GM21717 (cell line): ENCODE measurements at regions not wholly inside any gene's neighbourhood (a gene's known extent, or its start where the extent isn't known, plus 50 kb on each side); places are given as distances from the start of the nearest gene placed in this dataset.

ENCODE experiments used
- ATAC-seq: cut with Tn5 transposase; IDR thresholded peaks from one replicate; pipeline ENCODE4 v1.9.1; 2021; ENCODE audit warnings: mild to moderate bottlenecking, moderate library complexity; ENCODE audit not compliant: unreplicated experiment

DNA sequence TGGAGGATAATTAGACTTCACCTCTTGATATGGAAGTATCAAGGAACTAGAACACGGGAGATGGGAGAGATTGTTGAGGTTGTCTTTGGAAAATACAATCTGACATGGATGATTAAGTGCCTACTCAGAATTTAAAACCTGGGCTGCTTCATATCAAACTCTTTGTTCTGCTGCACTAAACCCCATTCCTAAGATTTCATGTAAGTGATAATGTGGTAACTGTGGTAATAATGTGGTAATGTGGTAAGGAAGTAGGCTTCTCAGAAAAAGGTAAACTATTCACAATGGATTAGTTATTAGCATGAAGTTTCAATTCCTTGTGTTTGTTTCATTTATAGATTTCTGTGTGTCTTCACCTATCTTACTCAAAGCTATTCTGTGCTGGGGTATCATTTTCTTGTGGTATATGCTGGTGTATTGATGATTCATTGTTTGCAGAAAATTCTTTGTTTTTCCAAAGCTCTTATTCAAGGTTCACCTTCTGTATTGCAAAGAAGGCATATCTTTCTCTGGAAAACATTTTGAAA, 129.9 kb upstream of the TAC1 start:
- ATAC-seq, result peak; percentile 63

- no peak for ATAC-seq
Observed at GRCh38 chr7:97620495-97620894, 111.4 kb upstream of the TAC1 start.

GRCh38 chr7:97623333-97623732, 108.6 kb upstream of the TAC1 start:
- peak; percentile 94 for ATAC-seq

- ATAC-seq, result no peak
Observed at GRCh38 chr7:97630116-97630515, 101.8 kb upstream of the TAC1 start.

DNA sequence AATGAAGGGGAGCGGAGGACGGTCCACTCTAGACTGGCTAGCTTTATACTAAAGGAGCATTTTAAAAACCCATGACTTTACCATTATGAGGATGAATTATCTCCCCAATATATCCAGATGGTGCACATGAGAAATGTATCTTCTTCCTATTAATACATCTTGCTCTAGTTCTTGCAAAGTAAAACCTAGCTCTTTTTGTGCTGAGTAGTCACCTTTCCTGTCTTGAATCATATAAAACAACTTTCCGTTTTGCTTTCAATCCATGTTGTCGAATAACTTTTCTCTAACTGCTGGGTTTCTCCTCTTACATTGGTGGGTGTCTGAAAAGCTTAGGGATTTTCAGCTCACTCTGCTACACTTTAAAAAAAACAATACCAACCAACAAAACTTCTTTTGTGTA, 96.3 kb upstream of the TAC1 start:
- no peak for ATAC-seq

GRCh38 chr7:97639036-97639435, 92.8 kb upstream of the TAC1 start:
- no peak for ATAC-seq

DNA sequence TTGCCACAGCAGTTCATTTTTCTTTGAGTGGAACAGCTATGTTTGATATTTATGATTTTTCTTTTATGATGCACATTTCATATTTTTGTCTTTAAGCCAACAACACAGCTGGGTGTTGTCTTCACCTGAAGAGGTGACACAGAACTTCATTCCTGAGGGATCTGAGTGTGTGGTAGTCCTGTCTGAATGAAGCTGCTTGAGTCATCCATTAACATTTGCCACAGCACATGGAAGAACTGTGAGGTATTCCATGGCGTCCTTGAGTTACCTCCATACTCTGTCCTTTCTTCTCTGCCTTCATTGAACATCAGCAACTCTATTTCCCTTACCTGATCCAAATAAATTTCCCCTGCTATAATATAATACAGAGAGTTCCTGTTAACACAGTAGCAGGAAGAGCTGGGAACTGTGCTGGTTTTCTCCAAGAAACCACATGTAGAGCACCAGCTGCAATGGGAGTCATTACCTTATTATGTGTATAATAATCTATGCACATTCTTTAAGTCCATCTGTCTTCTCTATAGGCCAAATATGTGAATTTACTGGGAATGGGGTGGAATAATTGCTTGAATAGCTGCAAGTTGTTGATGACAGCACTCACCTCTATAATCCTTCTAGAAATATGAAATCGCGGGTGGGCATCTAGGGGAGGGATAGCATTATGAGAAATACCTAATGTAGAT, 72.4 kb upstream of the TAC1 start:
- ATAC-seq, result no peak

DNA sequence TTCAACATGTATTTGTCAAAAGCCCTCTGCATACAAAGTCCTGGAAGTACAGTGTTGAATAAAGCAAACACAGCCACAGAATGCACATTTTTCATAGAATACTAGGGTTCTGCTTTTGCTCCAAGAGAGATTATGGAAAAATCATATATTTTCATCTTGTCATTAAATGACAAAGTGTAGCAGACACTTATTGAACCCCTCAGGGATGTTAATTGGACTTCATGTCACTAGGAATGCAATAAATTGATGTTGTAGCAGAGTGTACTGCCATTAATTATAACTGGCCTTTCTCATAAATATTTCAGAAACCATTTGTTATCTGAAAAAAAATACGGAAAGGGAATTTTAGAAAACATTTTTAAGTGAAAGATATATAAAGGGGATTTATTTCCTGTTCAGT, 64.5 kb upstream of the TAC1 start:
- no peak for ATAC-seq

DNA sequence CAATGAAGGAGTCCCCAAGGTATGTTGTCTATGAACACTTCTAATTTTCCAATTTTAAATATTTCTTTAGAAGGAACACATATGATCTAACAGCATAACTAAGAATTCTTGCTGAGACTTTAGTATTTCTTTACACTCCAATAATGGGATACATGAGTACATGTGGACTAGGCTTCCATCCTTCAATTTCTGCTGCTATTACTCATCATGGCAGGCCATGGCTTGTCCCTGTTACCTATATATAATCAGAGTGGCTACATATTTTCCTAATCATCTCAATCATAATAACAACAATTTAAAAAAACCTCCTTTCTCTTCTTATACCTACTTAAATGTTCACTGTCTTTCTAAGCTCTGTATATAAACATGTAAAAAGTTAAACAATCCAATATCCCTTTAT, 60.3 kb upstream of the TAC1 start:
- ATAC-seq, result no peak

DNA sequence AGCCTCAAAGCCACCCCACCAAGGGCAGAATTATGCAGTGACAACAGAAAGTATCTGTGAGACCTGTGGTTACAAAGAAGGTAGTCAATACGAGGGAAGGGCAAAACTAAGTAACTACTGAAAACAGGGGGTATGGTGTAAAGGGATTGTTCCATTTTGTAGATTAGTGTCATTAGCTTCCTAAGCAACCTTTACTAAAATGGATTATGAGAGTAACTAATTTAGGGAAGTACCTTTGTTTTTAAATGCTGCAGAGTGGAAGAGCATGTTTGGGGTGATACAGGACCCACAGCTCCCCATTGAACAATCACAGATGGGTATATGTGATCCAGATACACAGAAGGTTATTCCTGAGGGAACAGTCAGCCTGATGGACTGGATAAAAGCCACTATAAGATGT, 51.3 kb upstream of the TAC1 start:
- ATAC-seq, result no peak
